Stimulated activated CD8-positive, alpha-beta memory T cell treated with anti-CD3 and anti-CD28 coated beads, Interleukin-7, amount 100 ng/mL, for 1 hour (primary cell): ENCODE measurements at regions not wholly inside any gene's neighbourhood (a gene's known extent, or its start where the extent isn't known, plus 50 kb on each side); places are given as distances from the start of the nearest gene placed in this dataset.

ENCODE experiments used
- DNase-seq, 2 donors: peaks; one replicate each; pipeline ENCODE4 v3.0.0-alpha.2; 2020; ENCODE audit warnings: low read depth in 2 of 2

DNA sequence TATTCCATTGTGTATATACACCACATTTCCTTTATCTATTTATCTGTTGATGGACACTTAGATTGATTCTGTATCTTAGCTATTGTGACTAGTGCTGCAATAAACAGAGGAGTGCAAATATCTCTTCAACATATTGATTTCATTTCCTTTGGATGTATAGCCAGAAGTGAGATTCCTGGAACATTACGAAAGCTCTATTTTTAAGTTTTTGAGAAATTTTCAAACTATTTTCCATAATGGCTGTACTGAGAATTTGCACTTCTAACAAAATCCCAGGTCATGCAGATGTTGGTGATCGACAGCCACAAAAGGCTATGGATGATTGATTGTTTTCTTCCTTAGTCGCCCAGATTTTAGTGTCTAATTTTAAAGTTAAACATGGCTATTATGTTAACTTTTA lies 132.7 kb upstream of the MTAP start:
- DNase-seq = no peak

DNA sequence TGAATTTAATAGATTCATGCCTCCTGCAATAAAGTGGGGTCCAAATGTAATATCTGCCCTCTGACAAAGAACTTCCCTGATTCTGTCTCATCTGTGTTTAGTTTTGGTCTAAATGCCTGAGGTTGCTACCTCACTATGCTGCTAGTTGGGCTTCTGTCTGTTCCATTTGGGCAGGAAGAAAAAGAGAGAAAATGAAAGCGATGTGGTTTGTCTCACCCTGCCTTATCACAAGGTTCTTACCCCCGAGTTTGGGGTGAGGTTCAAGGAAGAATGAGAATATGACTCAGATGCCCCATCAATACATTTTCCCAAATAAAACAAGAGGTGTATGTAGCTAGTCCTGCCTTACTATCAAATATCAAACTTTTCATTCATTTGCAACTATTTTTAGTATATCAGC lies 132.1 kb upstream of the MTAP start:
- no peak for DNase-seq

DNA sequence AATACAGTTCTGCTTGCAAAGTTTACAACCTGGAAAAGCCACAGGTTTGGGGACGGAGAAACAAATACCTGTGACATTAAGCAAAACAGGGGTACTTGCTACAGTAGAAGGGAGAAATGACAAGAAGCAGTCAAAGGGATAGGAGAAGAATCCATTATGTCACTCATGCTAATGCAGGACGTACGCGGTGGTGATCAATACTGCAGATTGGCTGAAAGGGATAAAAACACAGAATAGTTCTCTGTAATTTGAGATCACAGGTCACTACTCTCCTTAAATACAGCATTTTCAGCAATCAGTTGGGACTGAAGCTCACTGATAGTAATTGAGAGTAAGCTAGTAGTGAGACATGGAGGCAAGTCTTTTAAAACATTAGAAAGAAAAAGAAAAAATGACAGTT lies 130.3 kb upstream of the MTAP start:
- DNase-seq = no peak

DNA sequence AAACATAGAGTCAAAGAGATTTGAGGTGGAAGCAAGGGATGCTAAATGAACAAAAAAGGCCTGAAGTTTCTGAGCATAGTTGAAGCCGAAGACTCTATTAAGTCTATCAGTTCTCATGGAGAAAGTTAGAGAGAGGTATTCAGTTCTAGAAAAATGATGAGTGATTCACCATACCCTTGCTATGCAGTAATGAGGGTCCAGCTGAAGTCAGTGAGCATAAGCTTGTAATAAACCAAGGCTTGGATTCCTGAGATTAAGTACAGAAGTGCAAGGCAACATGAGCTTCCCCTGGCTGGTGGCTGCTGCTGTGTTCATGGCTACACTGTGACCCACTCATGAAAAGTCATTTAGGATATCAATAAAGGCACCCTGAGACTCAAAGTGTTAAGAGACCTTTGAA lies 129.7 kb upstream of the MTAP start:
- DNase-seq = no peak

DNA sequence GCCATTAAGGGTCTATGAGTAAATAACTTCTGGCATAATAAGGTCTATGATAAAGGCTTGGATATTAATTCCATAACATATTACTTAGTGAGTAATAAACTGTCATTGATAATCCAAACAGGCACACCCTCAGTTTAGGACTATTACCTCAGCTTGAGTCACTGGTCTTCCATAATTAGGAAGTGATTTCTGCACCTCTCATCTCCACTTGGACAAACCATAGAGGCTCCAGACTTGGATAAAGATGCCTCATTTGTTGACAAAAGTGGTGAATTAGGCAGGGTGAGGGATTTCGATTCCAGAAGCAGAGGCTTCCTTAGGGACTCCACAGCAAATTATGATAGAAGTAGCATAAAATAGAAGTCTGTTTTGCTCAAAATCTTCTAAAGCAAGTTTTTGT lies 127.5 kb upstream of the MTAP start:
- no peak for DNase-seq

DNA sequence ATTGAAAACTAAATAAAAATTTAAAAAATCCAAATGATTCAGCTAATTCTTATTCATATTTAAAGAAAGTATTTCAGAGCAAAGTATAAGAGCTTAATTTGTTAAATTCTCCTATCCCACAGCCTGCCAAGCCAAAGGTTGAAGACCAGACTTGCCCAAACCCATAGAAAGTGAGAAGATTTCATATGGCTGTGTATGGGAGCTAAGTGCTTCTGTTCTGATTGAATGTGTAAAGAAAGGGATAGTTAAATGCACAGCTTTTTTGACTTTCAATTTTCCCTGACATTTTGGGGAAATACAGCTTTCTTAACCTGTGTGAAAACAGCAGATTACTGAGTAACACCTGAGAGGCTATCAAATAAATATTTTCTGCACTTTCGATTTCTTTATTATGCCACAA lies 125.0 kb upstream of the MTAP start:
- no peak for DNase-seq

DNA sequence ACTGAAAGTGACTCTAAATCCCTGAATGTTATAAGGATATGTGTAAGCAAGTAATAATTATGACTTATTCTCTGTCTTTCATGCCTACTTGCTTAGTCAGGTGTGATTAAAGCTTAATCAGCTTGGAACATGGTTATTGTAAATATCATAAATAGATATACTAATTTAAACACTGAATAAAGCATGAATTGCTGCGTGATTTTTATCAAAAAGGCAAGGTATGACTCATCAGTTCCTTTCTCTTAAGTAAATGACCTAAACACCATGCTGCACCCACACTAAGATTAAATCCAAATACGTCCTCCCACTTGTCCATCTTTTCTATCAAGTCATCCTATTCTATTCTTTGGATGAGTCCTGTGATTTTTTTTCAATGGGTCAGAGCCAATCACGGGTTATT lies 124.6 kb upstream of the MTAP start:
- no peak for DNase-seq

DNA sequence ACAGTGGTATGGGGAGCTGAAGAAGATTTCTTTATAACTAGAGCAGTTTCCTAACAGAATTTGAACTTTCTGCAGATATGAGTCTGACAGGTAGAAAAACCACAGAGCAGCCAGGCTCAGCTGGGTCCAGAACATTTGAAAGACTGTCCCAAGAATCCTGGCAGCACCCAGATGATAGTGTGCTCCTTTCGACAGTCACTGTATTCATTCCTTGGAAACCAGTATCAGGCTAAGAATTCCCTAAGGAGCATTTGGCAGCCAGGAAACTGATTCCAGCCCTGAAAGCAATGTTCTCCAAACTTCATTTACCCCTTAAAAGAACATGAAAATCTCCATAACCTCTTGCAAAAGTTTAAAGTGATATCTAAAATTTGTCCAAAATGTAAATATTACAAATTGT lies 123.0 kb upstream of the MTAP start:
- DNase-seq = no peak

DNA sequence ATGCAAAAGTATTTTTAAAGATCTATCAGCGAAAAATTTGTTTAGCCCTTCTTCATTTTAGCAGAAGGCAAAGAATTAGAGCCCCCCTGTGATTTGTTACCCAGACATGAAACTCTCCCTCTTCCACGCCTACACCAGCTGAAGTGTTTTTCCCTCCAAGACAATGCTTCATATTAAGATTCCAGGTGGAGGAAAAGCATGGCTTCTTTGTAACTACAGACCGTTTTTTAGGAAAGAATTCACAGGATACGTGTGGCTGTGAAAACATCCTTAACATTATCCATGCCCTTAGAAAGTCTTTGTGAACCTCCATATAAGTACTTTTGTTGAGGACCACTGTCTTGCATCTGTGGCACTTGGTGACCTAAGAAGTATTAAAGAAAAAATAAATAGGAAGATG lies 121.8 kb upstream of the MTAP start:
- DNase-seq = no peak

DNA sequence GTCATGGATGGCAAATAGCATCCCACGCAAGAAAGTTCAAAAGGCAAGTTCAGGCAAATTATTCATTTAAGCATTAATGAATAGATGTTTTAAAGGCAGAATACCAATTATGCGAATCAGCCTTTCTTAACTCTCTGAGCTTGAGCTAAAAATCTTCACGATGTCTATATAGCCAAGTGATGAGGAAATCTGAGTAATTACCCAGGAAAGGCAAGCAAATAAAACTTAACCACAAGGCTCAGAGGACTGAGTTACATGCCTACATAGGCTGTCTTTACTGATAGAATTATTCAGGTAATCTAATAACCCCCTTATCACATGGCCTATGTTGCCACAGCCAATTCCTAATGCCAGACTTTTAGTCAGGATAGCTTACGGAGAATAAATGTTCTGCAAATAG lies 120.8 kb upstream of the MTAP start:
- DNase-seq = no peak

DNA sequence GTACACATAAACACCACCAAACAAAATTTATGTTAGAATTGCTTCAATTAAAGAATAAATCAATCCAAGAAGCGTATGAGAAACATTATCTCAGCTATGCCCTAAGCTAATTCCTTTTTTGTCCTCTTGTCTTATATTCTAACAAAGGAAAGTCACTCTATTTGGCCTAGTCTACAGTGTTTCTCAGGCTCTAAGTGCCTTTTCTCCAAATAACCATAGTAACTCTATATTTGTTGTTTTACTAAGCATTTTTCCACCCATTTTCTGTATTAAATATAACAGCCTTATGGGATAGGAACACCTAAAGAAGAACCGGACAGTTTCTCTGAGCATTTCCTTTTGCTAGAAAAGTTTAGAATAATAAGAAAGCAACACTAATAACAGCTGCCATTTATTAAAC lies 120.1 kb upstream of the MTAP start:
- no peak for DNase-seq

DNA sequence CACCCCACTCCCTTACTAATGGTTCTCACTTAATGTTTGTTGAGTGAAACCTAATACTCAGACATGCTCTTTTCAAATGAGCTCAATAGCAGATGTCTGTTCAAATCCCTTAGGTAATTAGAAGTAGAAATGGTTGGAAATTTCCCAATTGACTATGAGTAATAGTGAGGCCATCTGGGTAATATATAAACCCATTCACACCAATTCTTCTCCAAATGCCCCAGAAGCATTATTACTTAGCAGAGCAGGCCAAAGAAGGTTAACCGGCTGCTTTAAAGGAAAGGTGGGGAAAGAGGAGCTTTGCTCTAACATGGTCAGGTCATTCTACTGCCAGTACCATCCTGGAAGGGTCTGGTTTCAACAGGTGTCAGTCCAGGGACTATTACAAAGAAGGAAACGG lies 119.5 kb upstream of the MTAP start:
- no peak for DNase-seq

DNA sequence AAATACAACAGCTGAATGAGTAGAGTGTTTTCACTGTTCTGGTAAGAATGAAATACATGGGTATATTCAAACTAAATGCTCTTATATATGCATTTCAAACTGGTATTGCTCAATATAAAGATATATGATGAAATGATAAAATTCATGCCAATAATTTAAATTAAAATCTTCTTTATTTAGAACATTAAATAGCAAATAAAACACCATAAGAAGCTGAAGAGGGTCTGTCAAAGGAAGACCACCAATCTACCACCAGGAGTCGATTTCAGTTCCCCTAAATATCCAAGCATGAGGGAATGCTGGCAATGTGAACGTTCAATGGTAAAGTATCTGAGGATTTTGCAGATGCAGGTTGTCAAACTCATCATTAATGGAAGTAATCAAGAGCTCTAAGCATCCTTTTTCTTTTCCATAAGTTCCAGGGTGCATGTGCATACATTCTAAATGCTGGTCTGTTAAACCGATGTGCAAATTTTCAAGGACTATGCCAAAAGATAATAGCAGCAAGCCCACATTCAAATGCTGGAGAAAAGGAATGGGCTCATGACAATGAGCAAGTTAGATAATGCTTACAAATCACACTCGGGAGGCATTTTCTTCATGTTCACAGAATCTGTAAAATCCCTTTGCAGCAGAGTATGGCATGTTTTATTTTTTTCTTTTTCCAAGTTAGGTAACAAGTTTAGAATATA lies 118.8 kb upstream of the MTAP start:
- DNase-seq = no peak

DNA sequence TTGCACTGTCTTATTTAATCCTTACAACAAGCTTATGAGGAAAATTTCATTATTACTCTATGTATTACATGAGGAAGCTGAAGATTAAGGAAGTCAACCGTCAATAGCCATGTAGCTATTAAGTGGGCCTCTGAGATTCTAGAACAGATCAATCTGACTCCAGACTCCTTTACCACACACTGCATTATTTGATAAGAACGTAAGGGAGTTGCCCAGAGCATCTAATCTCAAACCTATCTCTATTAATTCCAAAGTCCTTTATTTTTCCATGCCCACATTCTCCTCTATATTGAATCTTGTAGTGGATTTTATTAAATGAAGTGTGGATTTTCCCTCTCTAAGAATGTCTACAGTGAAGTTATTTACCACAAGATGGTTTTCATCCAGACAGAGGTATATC lies 118.2 kb upstream of the MTAP start:
- no peak for DNase-seq

DNA sequence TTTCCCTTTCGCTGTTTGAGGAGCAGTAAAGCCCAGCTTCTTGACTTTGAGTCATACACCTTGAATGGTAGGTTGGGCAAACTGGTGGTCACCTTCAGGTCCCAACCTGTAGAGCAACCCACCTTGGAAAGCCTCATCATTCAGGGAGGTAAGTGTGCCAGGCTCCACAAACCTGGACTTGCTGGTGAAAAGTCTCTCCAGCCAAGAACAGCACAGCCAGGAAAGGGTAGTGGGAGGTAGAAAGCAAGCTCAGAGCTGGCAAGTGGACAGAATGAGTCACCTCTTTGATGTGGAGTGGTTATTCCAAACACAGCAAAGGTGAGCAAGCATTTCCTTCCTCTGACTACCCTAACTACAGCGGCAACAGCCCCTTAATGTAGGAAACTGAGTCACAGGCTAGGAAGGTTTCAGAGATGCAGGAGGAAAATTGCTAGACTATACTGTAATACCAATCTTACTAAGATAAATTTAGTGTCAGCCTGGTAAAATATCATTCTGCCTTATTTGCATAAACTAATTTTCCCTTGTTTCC lies 117.5 kb upstream of the MTAP start:
- DNase-seq = no peak

DNA sequence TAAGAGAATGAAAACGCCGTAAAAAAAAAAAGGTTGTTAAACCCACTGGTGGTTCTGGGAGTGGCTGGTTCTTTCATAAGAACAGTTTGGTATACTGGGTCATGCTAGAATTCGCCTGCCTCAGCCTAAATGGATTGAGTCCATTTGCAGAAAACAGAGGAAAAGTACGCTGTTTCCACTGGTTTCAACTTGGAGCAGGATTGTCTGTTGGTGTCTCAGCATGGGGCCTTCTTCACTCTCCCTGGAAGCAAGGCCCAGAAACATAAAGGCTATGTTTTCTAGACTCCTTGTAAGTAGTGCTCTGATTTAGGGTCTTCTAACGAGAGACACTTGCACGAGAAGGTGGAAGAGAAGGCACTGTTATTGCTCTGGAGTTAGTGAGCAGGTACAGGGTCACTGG lies 116.9 kb upstream of the MTAP start:
- no peak for DNase-seq

DNA sequence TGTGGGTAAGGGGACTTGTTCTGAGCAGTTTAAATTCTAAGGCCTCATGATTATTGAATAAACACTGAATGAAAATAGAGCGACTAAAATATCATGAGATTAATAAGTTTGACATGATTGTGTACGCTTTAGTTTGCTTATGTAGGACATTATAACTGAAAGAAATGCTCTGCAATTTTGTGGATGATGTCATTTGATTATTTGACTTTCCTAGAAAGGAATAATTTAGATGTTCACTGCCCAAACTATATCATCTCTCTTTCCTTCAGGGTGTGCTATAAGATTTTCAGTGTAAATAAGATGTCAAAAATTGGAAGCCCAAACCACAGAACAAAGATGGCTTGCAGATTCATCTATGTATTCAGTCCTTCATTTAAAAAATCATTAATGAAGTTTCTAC lies 115.7 kb upstream of the MTAP start:
- DNase-seq = no peak

DNA sequence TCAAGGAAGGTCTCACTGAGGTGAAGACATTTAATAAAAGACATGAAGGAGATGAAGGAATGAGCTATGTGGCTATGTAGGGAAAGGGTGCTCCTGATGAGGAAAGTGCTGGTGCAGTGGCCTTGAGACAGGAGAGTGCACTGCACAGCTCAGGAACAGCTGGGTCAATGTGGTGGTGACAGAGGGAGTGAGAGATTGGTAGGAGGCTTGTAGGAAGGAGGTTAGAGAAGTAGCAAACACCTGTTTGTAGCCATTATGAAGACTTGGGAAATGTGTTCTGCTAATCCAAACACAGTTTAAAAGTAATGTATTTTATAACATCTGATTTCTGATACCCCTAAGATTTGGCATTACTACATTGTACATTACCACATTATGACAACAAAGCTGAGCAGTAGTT lies 115.1 kb upstream of the MTAP start:
- no peak for DNase-seq

DNA sequence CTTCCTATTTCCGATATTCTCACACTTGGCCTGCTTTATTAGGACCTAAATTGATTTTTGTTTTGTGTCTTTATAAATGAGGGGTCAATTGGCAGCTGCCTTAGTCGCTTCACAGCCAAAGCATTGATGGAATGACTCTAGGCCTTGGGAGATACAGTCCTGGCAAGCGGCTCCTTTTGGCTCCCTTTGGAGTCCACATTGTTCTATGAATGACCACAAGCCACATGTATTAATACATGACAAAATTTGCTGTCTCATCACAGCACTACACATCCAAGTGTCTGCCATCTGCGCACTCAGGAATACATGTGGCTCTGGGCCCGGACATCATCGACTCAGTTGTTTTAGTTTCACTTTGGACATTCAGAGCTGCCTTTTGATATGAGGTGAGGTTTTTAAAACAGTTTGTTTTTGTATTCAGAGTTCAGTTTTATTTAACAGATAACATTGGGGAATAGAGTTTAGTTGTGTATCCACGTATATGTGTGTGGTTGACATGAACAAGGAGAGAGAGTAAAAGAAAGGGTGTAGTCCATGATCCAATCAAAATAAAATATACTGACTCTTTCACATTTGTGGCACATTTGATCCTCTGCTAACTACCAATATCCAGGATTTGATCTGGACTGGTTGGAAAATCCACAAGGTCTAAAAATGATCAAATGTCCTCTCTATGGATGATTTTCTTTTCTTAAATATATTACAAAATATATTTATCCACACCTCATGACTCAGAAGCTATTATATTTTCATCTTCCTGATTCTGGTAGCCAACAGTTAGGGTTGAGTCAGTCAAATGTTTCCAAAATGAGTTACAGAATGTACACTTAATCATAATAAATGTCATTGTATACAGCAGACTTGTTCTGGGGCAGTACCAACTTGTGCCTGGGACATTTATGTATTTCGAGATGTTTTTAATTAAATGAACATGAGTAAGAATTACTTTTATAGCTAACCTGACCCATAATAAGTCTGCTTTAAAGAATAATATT lies 114.0 kb upstream of the MTAP start:
- DNase-seq = no peak

DNA sequence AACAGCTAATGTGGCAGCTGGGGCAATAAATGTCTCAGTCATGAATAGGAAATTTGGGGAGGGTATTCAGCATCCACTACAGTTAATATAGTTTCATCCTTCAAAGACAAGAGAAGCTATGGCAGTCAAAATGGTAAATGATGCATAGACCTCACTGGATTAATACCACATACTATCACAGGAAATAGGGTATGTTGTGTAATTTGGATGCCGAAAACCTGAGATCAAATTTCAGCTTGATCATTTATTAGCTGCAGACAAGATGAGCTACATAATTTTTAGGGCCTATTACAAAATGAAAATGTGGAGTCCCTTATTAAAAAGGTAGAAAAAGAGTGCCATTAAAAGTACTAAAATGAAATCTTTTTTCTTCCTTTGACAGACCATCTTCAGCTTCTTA lies 112.6 kb upstream of the MTAP start:
- DNase-seq = no peak

DNA sequence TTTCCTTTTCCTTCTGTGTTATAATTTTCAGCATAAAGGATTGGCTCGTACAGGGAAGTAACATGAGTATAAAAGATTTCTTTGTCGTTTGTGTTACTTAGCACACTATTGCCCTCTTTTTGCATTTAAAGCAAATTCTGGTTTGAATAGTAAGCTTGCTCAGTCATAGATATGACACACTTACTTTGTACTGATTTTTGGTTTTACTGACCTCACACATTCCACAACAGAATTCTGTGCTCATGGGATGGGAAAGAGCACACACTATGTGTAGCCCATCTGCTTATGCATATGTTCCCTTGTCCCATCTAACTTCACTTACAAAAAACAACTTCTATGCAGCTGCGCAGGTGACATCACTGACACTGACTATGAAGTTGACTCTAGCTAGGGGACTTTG lies 111.9 kb upstream of the MTAP start:
- no peak for DNase-seq

DNA sequence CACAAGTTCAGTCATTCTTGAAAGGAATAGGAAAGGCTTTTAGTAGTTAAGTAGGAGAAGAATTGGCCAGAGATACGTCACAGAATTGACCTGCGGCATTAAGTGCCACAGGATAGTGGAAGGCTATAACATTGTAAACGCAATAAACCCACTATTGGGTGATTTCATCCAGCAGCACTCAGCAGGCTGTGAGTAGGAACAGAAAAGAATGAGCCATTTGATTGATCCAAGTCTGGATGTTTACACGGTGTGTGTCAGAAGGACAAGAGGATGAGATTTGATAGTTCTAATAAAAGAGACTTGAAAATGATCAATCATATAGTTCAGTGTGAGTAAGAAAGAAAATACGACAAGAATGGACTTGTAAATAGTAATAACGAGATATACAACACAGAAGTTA lies 110.0 kb upstream of the MTAP start:
- DNase-seq = no peak

DNA sequence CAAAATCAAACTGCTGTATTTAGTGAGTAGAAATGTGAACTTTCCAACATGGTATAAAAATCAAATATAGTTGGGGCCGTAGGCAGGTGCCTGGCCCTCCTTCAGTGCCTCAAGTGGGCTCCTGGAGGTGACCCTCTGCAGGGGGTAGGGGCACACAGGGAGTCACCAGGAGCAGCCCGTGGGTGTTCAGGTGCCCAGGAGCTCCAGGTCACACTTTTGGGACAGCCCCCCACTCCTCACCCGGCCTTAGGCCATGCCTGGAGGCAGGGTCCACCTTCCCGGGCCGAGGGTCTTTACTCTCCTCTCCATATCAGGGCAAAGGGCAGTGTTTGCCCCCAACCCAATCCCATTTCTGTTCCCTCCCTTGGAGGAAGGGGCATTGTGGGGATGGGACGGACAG lies 108.0 kb upstream of the MTAP start:
- DNase-seq = no peak
